ENCODE measurements at regions not wholly inside any gene's neighbourhood (a gene's known extent, or its start where the extent isn't known, plus 50 kb on each side); places are given as distances from the start of the nearest gene placed in this dataset.
"Not testable (repeated sequence)": the region's sequence is repeated elsewhere in the genome, so short reads cannot be mapped to it uniquely, and the experiment has no call there.

- DNase-seq = no peak
These were observed 333.4 kb downstream of the BCKDHB start for GRCh38 chr6:80439721-80440470.

- no peak for DNase-seq
These were observed 332.3 kb downstream of the BCKDHB start for GRCh38 chr6:80438772-80439171.

GRCh38 chr6:80437801-80438200 lies 331.3 kb downstream of the BCKDHB start:
- DNase-seq = no peak

GRCh38 chr6:80437221-80437620 lies 330.8 kb downstream of the BCKDHB start:
- DNase-seq = no peak

- DNase-seq = no peak
These were observed 330.2 kb downstream of the BCKDHB start for GRCh38 chr6:80436663-80437062.

- DNase-seq = no peak
These were observed 329.0 kb downstream of the BCKDHB start for GRCh38 chr6:80435457-80435856.

- DNase-seq = no peak
These were observed 328.4 kb downstream of the BCKDHB start for GRCh38 chr6:80434691-80435350.

- no peak for DNase-seq
These were observed 327.2 kb downstream of the BCKDHB start for GRCh38 chr6:80433673-80434025.

GRCh38 chr6:80433010-80433672 lies 326.7 kb downstream of the BCKDHB start:
- no peak for DNase-seq

GRCh38 chr6:80425089-80425823 lies 318.8 kb downstream of the BCKDHB start:
- no peak for DNase-seq

GRCh38 chr6:80411486-80411885 lies 305.0 kb downstream of the BCKDHB start:
- DNase-seq = no peak

GRCh38 chr6:80407976-80408375 lies 301.5 kb downstream of the BCKDHB start:
- DNase-seq = not testable (repeated sequence)

GRCh38 chr6:80404889-80405288 lies 298.4 kb downstream of the BCKDHB start:
- no peak for DNase-seq

- DNase-seq = no peak
These were observed 296.9 kb downstream of the BCKDHB start for GRCh38 chr6:80403365-80403764.

GRCh38 chr6:80402266-80402665 lies 295.8 kb downstream of the BCKDHB start:
- DNase-seq = no peak

Measured in NCI-H748 treated with DMSO at 0.1 percent for 48 hours (cell line).